ENCODE measurements at regions not wholly inside any gene's neighbourhood (a gene's known extent, or its start where the extent isn't known, plus 50 kb on each side); places are given as distances from the start of the nearest gene placed in this dataset.

DNA sequence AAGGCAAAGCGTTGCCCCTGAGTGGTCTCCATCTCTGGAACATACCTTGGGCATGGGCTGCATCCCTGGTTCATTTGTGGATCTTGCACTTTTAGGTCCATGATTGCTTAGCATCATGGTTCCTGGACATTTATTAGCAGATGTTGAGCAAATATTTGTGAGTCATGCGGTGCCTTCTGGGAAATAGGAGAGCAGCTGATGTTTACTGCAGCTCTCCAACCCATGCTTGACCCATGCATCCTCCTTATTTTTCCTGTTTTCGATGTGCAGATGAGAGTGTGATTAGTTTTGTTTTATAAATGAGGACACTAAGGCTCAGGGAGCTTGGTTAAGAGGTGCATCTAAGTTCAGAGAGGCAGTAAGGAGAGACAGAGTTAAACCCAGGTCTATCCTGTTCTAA is 253.7 kb downstream of the ICE1 start:
- no peak for TF ChIP-seq POLR2A (IDR thresholded peaks at IDR 0.05; ENCODE audit: low read depth, low read length)
- TF ChIP-seq POLR2AphosphoS5 (IDR thresholded peaks at IDR 0.05; ENCODE audit: low read depth, low read length) = no peak
- no peak for TF ChIP-seq TAF1 (IDR thresholded peaks at IDR 0.05; ENCODE audit: borderline replicate concordance, low read depth, low read length)

Measured in GM12892 (cell line).